HFF-Myc (cell line): ENCODE measurements at regions not wholly inside any gene's neighbourhood (a gene's known extent, or its start where the extent isn't known, plus 50 kb on each side); places are given as distances from the start of the nearest gene placed in this dataset.

Experiments
- DNase-seq: peaks from one replicate; pipeline ENCODE4 v3.0.0-alpha.2; 2011; ENCODE audit warnings: low read depth; ENCODE audit errors: extremely low read depth
- H3K4me3 ChIP-seq: replicated peaks from 2 replicates; pipeline ENCODE4 v1.5.1; 2011; ENCODE audit warnings: low read depth, mild to moderate bottlenecking, control low read depth, low read length
- CTCF ChIP-seq: IDR thresholded peaks from 2 replicates; pipeline ENCODE4 v1.5.1; 2012; ENCODE audit warnings: mild to moderate bottlenecking, low read depth, low read length, control low read depth; ENCODE audit errors: missing control alignments

GRCh38 chr3:182240474-182240873 lies 528.7 kb downstream of the SOX2 start:
- TF ChIP-seq CTCF: no peak
- DNase-seq: no peak
- H3K4me3 ChIP-seq: no peak overlapping the region

DNA sequence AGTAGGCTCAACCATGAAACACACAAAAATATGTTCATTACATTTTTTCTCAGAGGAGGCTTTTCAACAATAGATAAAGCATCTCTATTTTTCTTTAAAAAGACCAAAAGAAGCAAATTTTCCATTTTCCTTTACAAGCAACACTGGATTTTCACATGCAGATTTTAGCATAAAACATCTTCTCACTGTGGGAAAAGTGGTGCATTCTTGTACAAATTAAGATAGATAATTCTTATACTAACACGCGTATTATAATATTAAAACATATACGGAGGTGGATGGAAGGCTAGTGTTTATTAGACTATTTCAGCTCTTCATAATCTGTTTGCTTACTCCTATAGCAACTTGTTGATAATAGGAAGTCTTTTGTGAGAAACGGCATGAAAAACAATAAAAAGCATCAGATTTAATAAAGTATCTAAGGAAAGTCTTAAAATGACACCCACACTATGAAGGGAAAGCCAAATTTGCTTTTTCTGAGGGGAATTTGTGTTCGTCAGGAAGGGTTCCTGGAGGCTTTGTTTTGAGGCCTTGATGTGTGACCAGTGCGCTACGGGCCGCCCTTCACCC lies 529.6 kb downstream of the SOX2 start:
- TF ChIP-seq CTCF: no peak
- H3K4me3 ChIP-seq: no peak overlapping the region
- DNase-seq: no peak

GRCh38 chr3:182241766-182242488 lies 530.2 kb downstream of the SOX2 start:
- no peak for DNase-seq

GRCh38 chr3:182242489-182242942 lies 530.8 kb downstream of the SOX2 start:
- TF ChIP-seq CTCF: no peak
- H3K4me3 ChIP-seq: no peak overlapping the region

More at GRCh38 chr3:182241766-182242488, 530.2 kb downstream of the SOX2 start:
- no peak overlapping the region for H3K4me3 ChIP-seq
- TF ChIP-seq CTCF: no peak

DNA sequence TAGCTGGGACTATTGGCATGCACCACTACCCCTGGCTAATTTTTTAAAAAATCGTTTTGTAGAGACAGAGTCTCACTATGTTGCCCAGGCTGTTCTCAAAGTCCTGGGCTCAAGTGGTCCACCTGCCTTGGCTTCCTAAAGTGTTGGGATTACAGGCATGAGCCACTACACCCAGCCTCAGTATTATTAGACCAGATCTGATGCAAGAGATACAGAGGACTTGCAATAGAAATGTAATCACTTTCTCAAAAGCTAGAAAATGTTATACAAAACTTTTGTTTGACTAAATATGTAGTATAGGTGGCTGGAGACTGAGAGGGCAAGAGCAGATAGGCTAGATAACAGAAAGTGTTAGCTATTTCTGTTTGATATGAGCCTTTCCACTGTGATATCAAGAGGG lies 531.9 kb downstream of the SOX2 start:
- no peak for TF ChIP-seq CTCF

More at GRCh38 chr3:182242489-182242942, 530.8 kb downstream of the SOX2 start:
- DNase-seq: no peak

GRCh38 chr3:182244222-182244971 lies 532.7 kb downstream of the SOX2 start:
- TF ChIP-seq CTCF: no peak
- H3K4me3 ChIP-seq: no peak overlapping the region
- no peak for DNase-seq

More for the DNA sequence above, 531.9 kb downstream of the SOX2 start:
- no peak overlapping the region for H3K4me3 ChIP-seq
- DNase-seq: no peak
